Panc1 (cell line): ENCODE measurements at regions not wholly inside any gene's neighbourhood (a gene's known extent, or its start where the extent isn't known, plus 50 kb on each side); places are given as distances from the start of the nearest gene placed in this dataset.

Experiments used
- ATAC-seq: fragments of 200-7000 bp; cut with Tn5 transposase; 2 replicates; pipeline ENCODE4 v1.9.1; 2020; ENCODE audit warnings: mild to moderate bottlenecking, moderate library complexity
- BruUV-seq: library from RNA; stranded (reverse); fragments of 400-500 nt; replicated peaks from 2 replicates; lab custom pipeline; 2021; lab: Mats Ljungman, UMichigan
- CTCF ChIA-PET: fragments of 300-600 bp; sonication (Branson Sonifier 250); formaldehyde crosslinking; loops from one replicate; lab custom pipeline; 2022; ENCODE audit warnings: antibody characterized with exemption; lab: Charles Lee
- POLR2A ChIA-PET: fragments of 300-600 bp; sonication (Branson Sonifier 250); formaldehyde crosslinking; loops from one replicate; lab custom pipeline; 2022; ENCODE audit warnings: antibody characterized with exemption; lab: Charles Lee
- DNase-seq: peaks from one replicate; pipeline ENCODE4 v3.0.0-alpha.2; 2010; ENCODE audit warnings: low read depth, low spot score
- H3K27ac ChIP-seq: 2 replicates; pipeline ENCODE4 v1.5.1; 2011; ENCODE audit warnings: mild to moderate bottlenecking, low read length, inconsistent platforms
- H3K27me3 ChIP-seq: fragments of 200-500 bp; sonication (Bioruptor generic); 2 replicates; pipeline ENCODE4 v1.6.0; 2014; ENCODE audit warnings: low read length, inconsistent platforms; ENCODE audit not compliant: control insufficient read depth, insufficient read depth
- H3K36me3 ChIP-seq: fragments of 200-500 bp; sonication (Bioruptor generic); 2 replicates; pipeline ENCODE4 v1.5.1; 2014; ENCODE audit warnings: inconsistent platforms, mild to moderate bottlenecking, low read length, moderate library complexity; ENCODE audit not compliant: control insufficient read depth, insufficient read depth
- H3K4me1 ChIP-seq: 2 replicates; pipeline ENCODE4 v1.5.1; 2011; ENCODE audit warnings: inconsistent platforms, mild to moderate bottlenecking, low read length, moderate library complexity; ENCODE audit not compliant: control insufficient read depth, insufficient read depth
- H3K4me3 ChIP-seq, 2 experiments: 2 replicates each; pipeline ENCODE4 v1.5.1; 2011 to 2012; ENCODE audit warnings: low read depth in 2 of 2, low read length in 2 of 2, mild to moderate bottlenecking in 2 of 2, inconsistent platforms in 1 of 2, moderate library complexity in 1 of 2
- H3K9me3 ChIP-seq: fragments of 200-500 bp; sonication (Bioruptor generic); 2 replicates; pipeline ENCODE4 v1.5.1; 2014; ENCODE audit warnings: low read depth, mild to moderate bottlenecking, inconsistent platforms, low read length, moderate library complexity; ENCODE audit not compliant: control insufficient read depth, insufficient read depth
- POLR2AphosphoS5 ChIP-seq: IDR thresholded peaks from 2 replicates; pipeline ENCODE4 v1.6.1; 2012; ENCODE audit warnings: mild to moderate bottlenecking, low read depth, low read length, moderate library complexity
- REST ChIP-seq, 2 experiments: IDR thresholded peaks; 2 replicates each; pipeline ENCODE4 v1.6.1; 2011 to 2012; ENCODE audit warnings: low read depth in 2 of 2, control low read depth in 1 of 2, low read length in 1 of 2, mild to moderate bottlenecking in 1 of 2, moderate library complexity in 1 of 2; ENCODE audit not compliant: insufficient read depth in 1 of 2
- SIN3A ChIP-seq: IDR thresholded peaks from 2 replicates; pipeline ENCODE4 v1.6.1; 2012; ENCODE audit warnings: low read depth, mild to moderate bottlenecking, low read length, moderate library complexity, borderline replicate concordance; ENCODE audit not compliant: insufficient read depth
- TCF7L2 ChIP-seq: IDR thresholded peaks from 2 replicates; pipeline ENCODE4 v1.6.1; 2011; ENCODE audit warnings: mild to moderate bottlenecking, low read depth, low read length, inconsistent platforms
- in situ Hi-C: cut with HindIII; loops from 2 replicates; pipeline ENCODE4 v1.10.0; 2016; ENCODE audit warnings: low sequenced_read_pairs, low pct_unique_long_range_greater_than_20kb
- intact Hi-C: fragments of 100-400 bp; cut with micrococcal nuclease; formaldehyde crosslinking; loops from one replicate; pipeline ENCODE4 v1.10.0; 2022; ENCODE audit not compliant: unreplicated experiment
- TF ChIP-seq, protein P1 (sequence below): fragments of 450-650 bp; IDR thresholded peaks from 2 replicates; pipeline ENCODE4 v1.5.1; 2017; ENCODE audit warnings: mild to moderate bottlenecking

- DNase-seq: no peak
- no peaks in the 10 kb centered on the region for H3K9me3 ChIP-seq
- in situ Hi-C loops: no loop called here
- no peaks in the 10 kb centered on the region for H3K27me3 ChIP-seq
- no peaks in the 10 kb centered on the region for H3K4me1 ChIP-seq
- H3K36me3 ChIP-seq: no peaks in the 10 kb centered on the region
- BruUV-seq: no TSS peak
- intact Hi-C loops: no loop called here
- no peak overlapping the region for H3K4me3 ChIP-seq
- no peak overlapping the region for H3K27ac ChIP-seq
- ChIA-PET POLR2A (no interaction called here), CTCF (no interaction called here)
- TF ChIP-seq TCF7L2 (no peak), SIN3A (no peak), REST (IDR thresholded peaks at IDR 0.05; ENCODE audit: insufficient read depth in 1 of 2, low read depth in 2 of 2, low read length in 1 of 2) (no peak), POLR2AphosphoS5 (no peak)
- TF ChIP-seq, protein P1, sequence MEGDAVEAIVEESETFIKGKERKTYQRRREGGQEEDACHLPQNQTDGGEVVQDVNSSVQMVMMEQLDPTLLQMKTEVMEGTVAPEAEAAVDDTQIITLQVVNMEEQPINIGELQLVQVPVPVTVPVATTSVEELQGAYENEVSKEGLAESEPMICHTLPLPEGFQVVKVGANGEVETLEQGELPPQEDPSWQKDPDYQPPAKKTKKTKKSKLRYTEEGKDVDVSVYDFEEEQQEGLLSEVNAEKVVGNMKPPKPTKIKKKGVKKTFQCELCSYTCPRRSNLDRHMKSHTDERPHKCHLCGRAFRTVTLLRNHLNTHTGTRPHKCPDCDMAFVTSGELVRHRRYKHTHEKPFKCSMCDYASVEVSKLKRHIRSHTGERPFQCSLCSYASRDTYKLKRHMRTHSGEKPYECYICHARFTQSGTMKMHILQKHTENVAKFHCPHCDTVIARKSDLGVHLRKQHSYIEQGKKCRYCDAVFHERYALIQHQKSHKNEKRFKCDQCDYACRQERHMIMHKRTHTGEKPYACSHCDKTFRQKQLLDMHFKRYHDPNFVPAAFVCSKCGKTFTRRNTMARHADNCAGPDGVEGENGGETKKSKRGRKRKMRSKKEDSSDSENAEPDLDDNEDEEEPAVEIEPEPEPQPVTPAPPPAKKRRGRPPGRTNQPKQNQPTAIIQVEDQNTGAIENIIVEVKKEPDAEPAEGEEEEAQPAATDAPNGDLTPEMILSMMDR: no peak
- ATAC-seq: no peak
These were observed 705.2 kb upstream of the IGFBP3 start for GRCh38 chr7:46626261-46626660.

GRCh38 chr7:46625032-46625431 is 704.0 kb upstream of the IGFBP3 start:
- no peak for DNase-seq
- intact Hi-C loops: no loop called here
- Histone ChIP-seq H3K27ac (no peak overlapping the region), H3K4me3 (no peak overlapping the region), H3K36me3 (no peaks in the 10 kb centered on the region), H3K4me1 (no peaks in the 10 kb centered on the region), H3K9me3 (no peaks in the 10 kb centered on the region), H3K27me3 (no peaks in the 10 kb centered on the region)
- ChIA-PET CTCF (no interaction called here), POLR2A (no interaction called here)
- TF ChIP-seq POLR2AphosphoS5: no peak
- in situ Hi-C loops: no loop called here
- BruUV-seq: no TSS peak
- no peak for ATAC-seq

DNA sequence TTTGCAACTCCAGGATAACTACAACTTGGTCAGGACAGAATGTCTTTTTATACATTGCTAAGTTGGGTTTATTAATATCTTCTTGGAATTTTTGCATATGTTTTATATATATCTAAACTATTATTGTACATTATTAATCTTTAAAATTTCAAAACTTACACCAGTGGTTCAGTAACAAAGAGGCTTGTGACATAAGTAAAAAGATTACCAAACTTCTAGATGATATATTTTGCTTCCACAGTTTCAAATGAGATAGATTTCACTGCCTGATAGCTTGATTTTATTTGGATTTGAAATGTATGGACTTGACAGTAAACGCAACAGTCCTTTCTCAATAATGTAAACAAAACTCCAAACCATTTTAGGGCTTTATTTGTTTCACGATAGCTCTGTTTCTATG is 701.2 kb upstream of the IGFBP3 start:
- Histone ChIP-seq H3K27me3 (no peaks in the 10 kb centered on the region), H3K36me3 (no peaks in the 10 kb centered on the region), H3K4me1 (no peaks in the 10 kb centered on the region), H3K4me3 (no peak overlapping the region), H3K27ac (no peak overlapping the region), H3K9me3 (no peaks in the 10 kb centered on the region)
- intact Hi-C loops (no loop called here), in situ Hi-C loops (no loop called here)
- POLR2A ChIA-PET: no interaction called here
- DNase-seq (no peak), ATAC-seq (no peak)
- CTCF ChIA-PET: no interaction called here
- no peak for TF ChIP-seq SIN3A
- no peak for TF ChIP-seq POLR2AphosphoS5
- TF ChIP-seq, protein P1: no peak
- no peak for TF ChIP-seq TCF7L2
- TF ChIP-seq REST (IDR thresholded peaks at IDR 0.05; ENCODE audit: insufficient read depth in 1 of 2, low read depth in 2 of 2, low read length in 1 of 2): no peak
- BruUV-seq: no TSS peak
